NB4 (cell line): ENCODE measurements at regions not wholly inside any gene's neighbourhood (a gene's known extent, or its start where the extent isn't known, plus 50 kb on each side); places are given as distances from the start of the nearest gene placed in this dataset.

ENCODE experiments used
- CTCF ChIP-seq: IDR thresholded peaks from one replicate; pipeline ENCODE4 v1.5.1; 2012; ENCODE audit warnings: low read depth, low read length
- MYC ChIP-seq: IDR thresholded peaks from 2 replicates; pipeline ENCODE4 v1.6.1; 2011; ENCODE audit warnings: low read depth, low read length
- POLR2A ChIP-seq: IDR thresholded peaks from 2 replicates; pipeline ENCODE4 v1.6.1; 2011; ENCODE audit warnings: mild to moderate bottlenecking; ENCODE audit not compliant: insufficient read length; ENCODE audit errors: extremely low read depth

- TF ChIP-seq CTCF (no peak), POLR2A (no peak), MYC (no peak)
Observed at GRCh38 chr16:16867973-16868372, 489.0 kb downstream of the NPIPA7 start.
